Activated CD4-positive, alpha-beta memory T cell treated with anti-CD3 and anti-CD28 coated beads for 36 hours (primary cell): ENCODE measurements at regions not wholly inside any gene's neighbourhood (a gene's known extent, or its start where the extent isn't known, plus 50 kb on each side); places are given as distances from the start of the nearest gene placed in this dataset.

Source experiments
- CTCF ChIA-PET: fragments of 350-600 bp; sonication (Branson Sonifier 250); formaldehyde crosslinking; loops from one replicate; lab custom pipeline; 2021; ENCODE audit warnings: antibody characterized with exemption, inconsistent platforms; lab: Charles Lee
- POLR2A ChIA-PET: fragments of 350-600 bp; sonication (Branson Sonifier 250); formaldehyde crosslinking; loops from one replicate; lab custom pipeline; 2021; ENCODE audit warnings: antibody characterized with exemption; lab: Charles Lee
- DNase-seq: peaks from one replicate; pipeline ENCODE4 v3.0.0-alpha.2; 2020
- H3K27ac Mint-ChIP-seq: one replicate; pipeline ENCODE4 v1.8.0; 2021; ENCODE audit warnings: mixed read lengths
- H3K27me3 Mint-ChIP-seq: one replicate; pipeline ENCODE4 v1.8.0; 2021; ENCODE audit warnings: mixed read lengths
- H3K36me3 Mint-ChIP-seq: one replicate; pipeline ENCODE4 v1.8.0; 2021; ENCODE audit warnings: mixed read lengths
- H3K4me1 Mint-ChIP-seq: one replicate; pipeline ENCODE4 v1.8.0; 2021; ENCODE audit warnings: low read depth, mixed read lengths
- H3K4me3 Mint-ChIP-seq: one replicate; pipeline ENCODE4 v1.8.0; 2021; ENCODE audit warnings: mild to moderate bottlenecking, mixed read lengths
- H3K9me3 Mint-ChIP-seq: one replicate; pipeline ENCODE4 v1.8.0; 2021; ENCODE audit warnings: mixed read lengths
- intact Hi-C: fragments of 100-400 bp; cut with micrococcal nuclease; formaldehyde crosslinking; loops from one replicate; pipeline ENCODE4 v1.15.1; 2023

GRCh38 chr12:116631619-116632018 lies 72.4 kb downstream of the MAP1LC3B2 start:
- no peaks in the 10 kb centered on the region for H3K36me3 Mint-ChIP-seq
- no peak overlapping the region for H3K27ac Mint-ChIP-seq
- POLR2A ChIA-PET: no interaction called here

GRCh38 chr12:116630762-116631161 lies 71.6 kb downstream of the MAP1LC3B2 start:
- ChIA-PET CTCF (no interaction called here), POLR2A (no interaction called here)
- no peak for DNase-seq
- intact Hi-C loops: no loop called here
- no peaks in the 10 kb centered on the region for H3K4me1 Mint-ChIP-seq
- H3K4me3 Mint-ChIP-seq: no peak overlapping the region
- H3K27ac Mint-ChIP-seq: no peak overlapping the region
- H3K27me3 Mint-ChIP-seq: peaks cover 17% of the 10 kb centered on the region
- H3K9me3 Mint-ChIP-seq: no peaks in the 10 kb centered on the region
- no peaks in the 10 kb centered on the region for H3K36me3 Mint-ChIP-seq

More at GRCh38 chr12:116631619-116632018, 72.4 kb downstream of the MAP1LC3B2 start:
- Mint-ChIP-seq H3K4me1 (no peaks in the 10 kb centered on the region), H3K27me3 (peaks cover 20% of the 10 kb centered on the region), H3K9me3 (no peaks in the 10 kb centered on the region), H3K4me3 (no peak overlapping the region)
- intact Hi-C loops: no loop called here
- CTCF ChIA-PET: no interaction called here
- no peak for DNase-seq

- ChIA-PET POLR2A (no interaction called here), CTCF (no interaction called here)
- no peaks in the 10 kb centered on the region for H3K4me1 Mint-ChIP-seq
- H3K27ac Mint-ChIP-seq: no peak overlapping the region
- H3K36me3 Mint-ChIP-seq: no peaks in the 10 kb centered on the region
- no peak for DNase-seq
- H3K4me3 Mint-ChIP-seq: no peak overlapping the region
- no peaks in the 10 kb centered on the region for H3K9me3 Mint-ChIP-seq
- peaks cover 20% of the 10 kb centered on the region for H3K27me3 Mint-ChIP-seq
- intact Hi-C loops: no loop called here
Measured at GRCh38 chr12:116629480-116629879, 70.3 kb downstream of the MAP1LC3B2 start.

GRCh38 chr12:116628989-116629388 lies 69.8 kb downstream of the MAP1LC3B2 start:
- no peak for DNase-seq
- ChIA-PET CTCF (no interaction called here), POLR2A (no interaction called here)
- no peak overlapping the region for H3K4me3 Mint-ChIP-seq
- no peaks in the 10 kb centered on the region for H3K36me3 Mint-ChIP-seq
- H3K27ac Mint-ChIP-seq: no peak overlapping the region
- intact Hi-C loops: no loop called here
- H3K9me3 Mint-ChIP-seq: no peaks in the 10 kb centered on the region
- H3K4me1 Mint-ChIP-seq: no peaks in the 10 kb centered on the region
- peaks cover 20% of the 10 kb centered on the region for H3K27me3 Mint-ChIP-seq

- H3K4me1 Mint-ChIP-seq: no peaks in the 10 kb centered on the region
- ChIA-PET POLR2A (no interaction called here), CTCF (no interaction called here)
- peaks cover 17% of the 10 kb centered on the region for H3K27me3 Mint-ChIP-seq
- intact Hi-C loops: no loop called here
- no peak for DNase-seq
- H3K4me3 Mint-ChIP-seq: no peak overlapping the region
- H3K36me3 Mint-ChIP-seq: no peaks in the 10 kb centered on the region
- H3K9me3 Mint-ChIP-seq: peaks cover 1% of the 10 kb centered on the region
- H3K27ac Mint-ChIP-seq: no peak overlapping the region
Measured at GRCh38 chr12:116628450-116628793, 69.2 kb downstream of the MAP1LC3B2 start.
